NCI-H2029 (cell line): ENCODE measurements at regions not wholly inside any gene's neighbourhood (a gene's known extent, or its start where the extent isn't known, plus 50 kb on each side); places are given as distances from the start of the nearest gene placed in this dataset.

Source experiments
- DNase-seq: peaks from one replicate; lab custom pipeline; 2025; lab: John Stamatoyannopoulos, UW

DNA sequence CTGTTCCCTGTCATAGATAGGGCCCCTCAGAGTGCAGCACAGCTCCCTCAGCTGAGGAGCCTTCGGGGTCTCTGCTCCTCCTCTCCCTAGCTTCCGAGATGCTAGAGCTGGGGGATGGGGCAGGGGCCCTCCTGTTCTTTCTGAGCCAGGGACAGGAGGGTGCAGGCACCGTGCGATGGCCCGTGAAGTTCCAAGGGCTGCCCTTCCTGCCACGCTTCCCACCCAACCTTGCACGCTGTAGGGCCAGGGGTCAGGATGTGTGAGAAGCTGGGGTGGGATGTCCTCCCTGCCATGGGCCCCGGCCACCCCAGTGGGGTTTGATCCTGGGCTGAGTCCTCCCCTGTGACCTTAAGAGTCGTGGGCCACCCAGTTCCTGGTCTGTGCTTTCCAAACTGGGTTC is 240.7 kb upstream of the C1orf174 start:
- no peak for DNase-seq

GRCh38 chr1:4144349-4144971 is 244.4 kb upstream of the C1orf174 start:
- DNase-seq, result no peak

DNA sequence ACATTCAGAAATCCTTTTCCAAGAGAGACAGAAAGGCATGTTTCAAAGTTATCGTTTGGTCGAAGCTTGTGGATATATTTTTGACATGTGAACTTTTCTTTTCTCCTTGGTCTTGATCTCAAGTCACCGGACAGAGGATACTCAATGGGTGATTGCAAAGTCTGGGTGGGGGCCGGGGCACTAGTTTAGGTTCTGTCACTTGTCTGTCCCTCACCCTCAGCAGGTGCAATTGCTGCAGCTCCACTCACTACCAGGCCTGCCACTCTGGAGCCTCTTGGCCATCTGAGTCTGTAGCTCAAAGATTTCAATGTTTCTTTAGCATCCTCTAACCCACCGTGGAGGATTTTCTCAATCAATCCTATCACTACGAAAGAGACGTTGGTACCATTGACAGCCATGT is 246.0 kb upstream of the C1orf174 start:
- no peak for DNase-seq

GRCh38 chr1:4146614-4147013 is 246.5 kb upstream of the C1orf174 start:
- no peak for DNase-seq

DNA sequence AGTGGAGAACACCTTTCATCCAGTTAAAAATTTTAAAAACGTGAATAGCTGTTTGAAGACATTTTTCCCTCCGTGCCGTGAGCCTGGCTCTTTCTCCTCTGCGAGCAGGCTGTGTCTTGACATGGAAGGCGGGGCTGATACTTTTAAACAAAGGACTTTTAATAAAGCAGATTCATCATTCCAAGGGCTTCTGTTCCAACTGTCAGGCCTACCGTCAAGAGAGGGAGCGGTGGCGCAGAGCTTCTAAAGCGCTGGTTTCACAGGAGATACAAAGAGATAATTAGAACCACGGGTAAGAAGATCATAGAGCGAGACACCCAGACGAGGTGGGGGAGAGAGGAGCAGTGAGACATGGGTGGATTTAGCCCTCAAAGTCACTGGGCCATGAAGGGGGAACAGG is 247.4 kb upstream of the C1orf174 start:
- DNase-seq, result no peak

GRCh38 chr1:4149281-4149680 is 249.2 kb upstream of the C1orf174 start:
- DNase-seq, result no peak

- DNase-seq, result no peak
These were observed 249.8 kb upstream of the C1orf174 start for GRCh38 chr1:4149831-4150230.

DNA sequence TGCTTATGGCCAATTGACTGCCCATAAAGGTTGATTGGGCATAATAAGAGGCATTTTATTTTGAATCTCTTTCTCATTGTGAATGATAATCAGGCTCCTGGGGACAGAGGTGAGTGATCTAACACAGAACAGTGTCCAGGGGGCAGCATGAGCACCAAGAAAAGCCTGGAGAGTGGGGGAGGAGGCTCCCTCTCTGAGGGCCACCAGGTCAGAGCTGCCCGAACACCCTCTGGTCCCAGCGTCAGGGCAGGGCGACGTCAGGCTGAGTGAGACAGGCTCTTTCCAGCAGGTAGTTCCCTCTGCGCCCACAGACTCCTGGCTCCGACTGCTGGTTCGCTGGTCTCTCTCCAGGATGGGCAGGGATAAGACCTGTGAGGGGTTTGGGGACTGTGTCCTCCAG is 250.2 kb upstream of the C1orf174 start:
- DNase-seq, result no peak

GRCh38 chr1:4152266-4152665 is 252.2 kb upstream of the C1orf174 start:
- DNase-seq, result no peak

GRCh38 chr1:4153571-4153970 is 253.5 kb upstream of the C1orf174 start:
- DNase-seq, result no peak

DNA sequence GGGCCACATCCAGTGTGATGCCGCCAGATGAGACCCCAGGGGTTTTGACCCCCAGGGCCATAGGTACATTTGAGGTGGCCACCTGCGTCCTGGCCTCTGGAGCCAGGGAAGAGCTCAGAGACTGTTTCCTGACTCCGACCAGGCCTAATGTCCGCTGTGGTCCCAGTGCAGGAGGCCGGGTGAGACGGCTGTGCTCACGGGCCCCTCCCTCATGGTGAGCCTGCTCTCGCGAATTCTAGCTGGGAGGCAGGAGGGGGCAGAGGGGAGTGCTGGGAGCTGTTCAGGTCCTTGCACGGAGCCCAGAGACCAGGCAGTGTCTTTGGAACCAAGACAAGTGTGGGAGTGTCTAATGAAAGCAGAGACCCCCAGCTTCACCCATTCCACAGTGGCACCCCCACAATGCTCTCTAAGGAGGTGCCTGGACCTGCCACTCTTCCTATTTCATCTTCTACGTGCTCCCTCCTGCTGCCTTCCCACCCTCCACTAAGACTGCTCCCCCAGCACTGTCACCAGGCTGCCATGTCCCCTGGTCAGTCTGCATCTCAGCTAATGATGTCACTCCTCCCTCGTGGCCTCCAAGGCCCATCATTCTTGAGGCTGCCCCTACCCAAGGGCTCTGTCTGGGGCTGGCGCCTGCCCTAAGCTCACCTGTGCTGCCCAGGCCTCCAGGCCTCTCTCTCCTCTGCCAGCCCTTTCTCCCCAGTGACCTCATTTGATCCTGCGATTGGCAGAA is 256.3 kb upstream of the C1orf174 start:
- DNase-seq, result no peak

GRCh38 chr1:4160181-4160580 is 260.1 kb upstream of the C1orf174 start:
- no peak for DNase-seq

DNA sequence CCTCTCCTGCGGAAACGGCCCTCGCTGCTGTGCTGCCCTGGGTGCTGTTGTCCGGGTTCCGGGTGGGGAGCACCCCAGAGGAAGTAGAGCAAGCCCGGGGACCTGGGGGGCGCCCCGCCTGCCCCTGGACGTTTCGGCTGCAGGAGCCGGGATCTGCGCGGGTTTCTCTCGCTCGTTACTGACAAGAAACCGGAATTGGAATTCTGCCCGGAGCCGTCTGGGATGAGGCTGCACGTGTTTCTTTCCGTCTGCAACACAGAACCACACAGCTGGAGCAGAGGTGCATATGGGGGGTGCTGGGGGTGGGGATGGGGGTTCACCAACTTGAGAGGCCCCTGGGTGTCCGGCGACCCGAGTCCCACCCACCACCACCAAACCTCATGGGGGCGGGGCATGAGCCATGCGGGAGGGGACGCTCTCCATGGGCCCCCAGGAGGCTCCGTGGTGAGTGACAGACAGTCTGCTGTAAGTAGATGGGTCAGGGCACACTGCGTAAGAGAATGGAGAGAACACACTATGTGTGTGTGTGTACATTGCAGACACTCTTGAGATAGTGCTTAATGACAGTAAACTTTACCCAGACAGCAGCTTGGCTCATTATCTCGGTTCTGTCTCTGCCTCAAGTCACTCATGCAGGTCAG is 261.4 kb upstream of the C1orf174 start:
- DNase-seq, result peak; percentile 15

DNA sequence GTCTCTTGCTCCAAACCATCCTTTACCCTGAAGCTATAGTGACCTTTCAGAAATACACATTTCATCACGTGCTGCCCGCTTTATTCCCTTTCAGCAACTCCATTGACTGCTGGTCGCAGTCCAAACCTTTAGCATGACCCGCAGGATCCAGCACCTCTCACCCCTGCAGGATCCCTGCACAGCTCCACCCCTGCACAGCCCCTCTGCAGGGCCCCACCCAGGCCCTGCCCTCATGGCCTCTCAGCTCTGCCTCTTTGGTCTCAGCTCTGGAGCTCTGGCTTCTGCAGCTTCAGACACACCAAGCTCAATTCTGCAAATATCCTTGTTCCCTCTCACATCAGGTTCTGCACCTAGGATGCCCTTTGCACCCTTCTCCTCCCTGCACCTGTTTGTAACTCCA is 264.9 kb upstream of the C1orf174 start:
- DNase-seq, result no peak

DNA sequence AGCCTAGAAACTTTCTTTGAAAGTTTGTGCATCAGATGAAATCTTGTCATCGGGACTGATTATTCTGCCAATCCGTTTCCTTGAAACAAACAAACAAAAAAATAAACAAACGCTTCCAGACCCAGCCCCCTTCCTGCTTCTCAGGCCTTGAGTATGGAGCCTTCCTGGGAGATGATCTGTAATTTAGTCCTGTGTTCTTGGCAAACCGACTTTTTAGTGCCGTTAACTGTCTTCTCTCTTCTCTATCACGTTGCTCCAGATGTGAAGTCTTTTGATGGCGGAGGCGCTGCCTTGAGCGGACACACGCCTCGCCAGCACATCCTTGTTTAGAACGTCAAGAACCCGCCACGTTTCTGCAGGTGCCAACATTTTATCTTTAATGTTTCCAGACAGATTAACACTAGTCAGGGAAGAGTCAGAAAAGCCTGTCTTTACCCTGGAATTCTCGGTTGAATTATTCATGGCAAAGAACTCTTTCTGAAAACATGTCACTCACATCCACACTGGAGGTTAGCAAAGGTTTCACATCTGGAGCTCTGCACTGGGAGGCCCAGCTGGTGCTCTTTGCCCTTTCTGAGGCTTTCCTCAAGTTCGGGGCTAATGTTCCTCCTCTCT is 265.7 kb upstream of the C1orf174 start:
- DNase-seq, result no peak

DNA sequence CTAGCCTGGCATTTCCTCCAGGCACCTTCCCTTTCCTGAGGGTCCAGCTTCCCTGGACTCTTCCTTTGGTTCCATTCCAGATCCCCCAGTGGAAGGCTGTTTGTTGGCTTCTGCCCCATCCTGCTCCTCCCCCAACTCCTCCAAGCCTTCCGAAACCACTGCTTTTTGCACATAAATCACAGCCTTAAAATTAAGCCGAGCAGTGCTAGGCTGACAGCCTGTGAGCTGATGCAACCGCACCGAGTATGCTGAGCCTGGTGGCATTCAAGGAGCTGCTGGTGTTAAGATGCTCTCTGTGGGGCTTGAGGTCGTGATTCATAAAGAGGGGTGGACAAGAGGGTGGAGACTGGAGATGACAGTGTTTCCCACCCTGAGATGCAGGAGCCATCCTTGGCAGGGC is 266.6 kb upstream of the C1orf174 start:
- no peak for DNase-seq

- DNase-seq, result no peak
These were observed 269.9 kb upstream of the C1orf174 start for GRCh38 chr1:4169991-4170390.

DNA sequence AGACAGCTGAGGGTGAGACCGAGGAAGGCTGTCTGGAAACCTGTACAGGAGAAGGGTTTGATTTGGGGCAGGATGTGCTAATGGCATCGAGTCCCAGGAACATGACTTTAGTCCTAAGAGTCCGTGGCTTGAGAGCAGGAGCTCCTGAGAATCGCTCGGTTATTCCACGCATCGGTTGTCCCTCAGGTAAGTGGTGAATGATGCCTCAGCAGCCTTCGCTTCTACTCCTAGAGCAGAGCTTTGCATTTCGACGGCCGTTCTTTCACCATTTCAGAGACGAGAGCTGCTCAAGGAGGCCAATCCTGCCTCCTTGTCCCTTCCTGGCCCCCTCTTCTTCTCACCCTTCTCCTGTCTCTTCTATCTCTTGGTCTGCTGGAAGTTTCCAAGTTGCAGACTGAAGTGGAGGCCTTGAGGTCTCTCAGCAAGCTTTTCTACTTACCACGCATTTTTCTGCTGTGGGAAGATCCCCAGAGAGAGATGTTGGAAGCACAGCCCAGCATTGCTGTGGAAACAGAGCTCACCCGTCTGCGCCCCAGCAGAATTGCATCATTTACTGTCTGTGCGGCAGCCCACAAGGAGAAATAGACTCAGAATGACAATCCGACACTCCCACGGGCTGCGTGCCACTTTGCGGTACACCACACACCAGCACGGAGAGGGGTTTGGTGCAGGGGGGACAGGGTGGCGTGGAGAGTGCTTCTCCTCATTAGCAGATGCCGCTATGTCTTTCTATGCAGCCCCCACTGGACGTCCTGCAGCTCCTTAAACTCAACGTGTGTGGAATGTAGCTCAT is 270.7 kb upstream of the C1orf174 start:
- no peak for DNase-seq

DNA sequence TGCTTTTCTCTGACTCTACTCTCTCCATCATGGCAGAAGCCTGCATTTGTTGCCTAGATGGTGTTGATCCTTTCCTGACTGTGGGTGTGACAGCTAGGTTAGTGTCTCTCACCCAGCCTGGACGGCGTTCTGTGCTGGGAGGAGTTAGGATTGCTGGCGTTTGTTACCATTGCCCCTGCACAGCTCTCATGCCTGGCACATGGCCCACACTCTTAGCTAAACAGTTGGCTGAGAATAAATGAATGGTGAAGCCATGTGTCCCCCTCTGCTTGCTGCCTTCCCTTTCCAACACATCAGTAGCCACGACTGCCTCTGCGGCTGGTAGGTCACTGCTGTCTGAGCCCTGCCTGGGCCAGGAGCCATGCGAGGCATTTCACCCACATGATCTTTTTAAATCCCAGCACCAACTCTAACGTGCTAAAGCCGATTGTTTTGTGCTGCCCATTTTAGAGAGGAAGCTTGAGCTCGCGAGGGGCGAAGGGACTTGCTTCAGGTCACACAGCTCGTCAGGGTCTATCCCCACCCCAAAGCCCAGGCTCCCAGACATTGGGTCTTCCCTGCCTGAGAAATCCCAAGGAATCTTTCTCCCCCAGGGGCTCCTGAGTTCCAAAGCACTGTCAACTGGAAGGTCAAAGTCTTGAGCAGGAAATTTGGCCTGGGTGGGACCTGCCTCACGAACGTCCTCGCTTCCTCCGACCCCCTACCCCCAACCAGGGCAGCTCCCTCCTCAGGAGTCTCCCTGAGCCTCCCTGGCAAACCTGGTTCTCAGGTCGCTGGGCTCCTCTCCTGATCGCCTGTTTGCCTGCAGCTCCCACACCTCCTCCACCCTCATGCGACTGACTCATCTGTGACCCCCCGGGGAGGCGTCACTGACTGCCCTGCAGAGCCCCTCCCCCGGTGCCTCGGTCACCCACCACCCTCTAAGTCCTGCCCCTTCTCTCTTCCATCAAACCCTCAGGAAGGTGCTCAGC is 271.7 kb upstream of the C1orf174 start:
- peak; percentile 23 for DNase-seq

DNA sequence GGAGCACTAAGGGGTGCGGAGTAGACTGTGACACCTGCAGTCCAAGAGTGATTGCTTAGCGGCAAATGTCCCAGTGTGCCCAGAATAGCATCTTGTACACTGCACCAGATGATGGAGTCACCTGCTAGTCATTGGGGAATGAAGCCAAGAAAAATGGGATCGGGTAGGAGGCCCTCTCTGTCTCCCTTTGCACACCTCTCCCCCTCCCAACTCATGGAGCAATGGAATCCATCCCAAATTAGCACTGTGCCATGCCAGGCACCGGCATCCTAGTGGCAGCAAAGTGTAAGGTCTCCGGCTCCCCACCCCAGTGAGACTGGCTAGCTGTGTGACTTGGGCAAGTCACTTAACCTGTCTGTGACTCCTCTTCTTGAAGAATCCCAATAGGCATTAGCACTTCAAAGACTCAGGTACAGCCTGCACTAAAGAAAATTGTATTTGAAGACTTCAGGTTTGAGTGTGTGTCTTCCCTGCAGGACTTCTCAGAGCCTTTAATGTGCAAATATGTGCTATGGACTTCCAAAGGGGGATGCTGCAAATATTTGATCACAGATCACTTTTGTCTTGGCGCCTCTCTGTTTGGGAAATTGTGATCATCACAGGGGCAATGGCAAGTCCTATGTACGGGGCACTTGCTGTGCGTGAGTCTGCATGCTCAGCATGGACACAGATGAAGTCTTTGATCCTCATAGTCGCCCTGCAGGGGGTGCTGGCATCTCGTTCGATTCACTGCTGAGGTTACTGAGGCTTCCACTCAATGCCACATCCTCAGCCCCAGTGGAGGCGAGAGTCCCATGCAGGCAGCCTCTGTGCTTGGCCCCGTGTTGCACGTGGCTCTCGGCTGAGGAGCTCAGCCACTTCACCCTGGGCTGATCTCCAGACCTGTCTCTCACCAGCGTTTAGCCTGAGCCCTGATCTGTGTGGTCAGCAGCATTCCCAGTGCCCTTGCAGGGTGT is 272.9 kb upstream of the C1orf174 start:
- DNase-seq, result peak; percentile 45
